ENCODE measurements at regions not wholly inside any gene's neighbourhood (a gene's known extent, or its start where the extent isn't known, plus 50 kb on each side); places are given as distances from the start of the nearest gene placed in this dataset.
A peak's percentile ranks its signal among the peaks of the same experiment; 100 is the strongest.

GRCh38 chr13:111037927-111038326 lies 77.2 kb upstream of the ARHGEF7 start:
- DNase-seq (ENCODE audit: low read depth) = no peak

DNA sequence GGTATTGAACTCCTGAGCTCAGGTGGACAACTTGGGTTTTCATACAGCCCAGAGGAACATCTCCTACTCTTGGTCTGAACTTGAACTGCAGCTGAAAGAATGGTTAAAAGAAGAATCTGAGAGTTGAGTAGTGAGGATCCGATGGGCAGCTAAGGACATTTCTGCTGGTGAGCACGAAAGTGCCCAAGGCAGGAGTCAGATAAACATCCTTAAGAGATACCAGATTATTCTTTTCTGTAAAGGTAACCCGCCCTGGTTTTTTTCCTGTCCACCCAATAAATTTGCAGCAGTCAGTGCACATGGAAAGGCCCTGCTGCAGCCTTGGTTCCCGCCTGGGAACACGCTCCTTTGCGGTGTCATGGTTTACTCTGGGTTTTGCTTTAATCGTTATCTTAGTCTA lies 78.4 kb upstream of the ARHGEF7 start:
- DNase-seq (ENCODE audit: low read depth) = no peak

GRCh38 chr13:111035861-111036260 lies 79.2 kb upstream of the ARHGEF7 start:
- no peak for DNase-seq (ENCODE audit: low read depth)

DNA sequence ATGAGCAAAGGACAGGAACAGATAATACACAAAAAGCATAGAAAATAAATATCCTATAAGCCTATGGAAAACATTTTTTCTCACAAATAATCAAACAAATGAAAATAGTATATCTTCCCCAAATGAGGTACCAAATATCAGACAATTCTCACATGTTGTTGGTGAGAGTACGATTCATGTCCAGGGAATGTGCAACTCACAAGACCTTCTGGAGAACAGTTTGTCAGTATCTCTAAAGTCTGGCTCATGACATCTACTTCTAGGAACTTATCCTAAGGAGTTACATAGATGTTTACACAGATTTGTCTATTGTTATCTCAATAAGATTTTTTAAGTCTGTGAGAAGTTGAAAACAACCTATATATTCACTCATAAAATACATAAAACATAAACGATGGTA lies 80.3 kb upstream of the ARHGEF7 start:
- no peak for DNase-seq (ENCODE audit: low read depth)

DNA sequence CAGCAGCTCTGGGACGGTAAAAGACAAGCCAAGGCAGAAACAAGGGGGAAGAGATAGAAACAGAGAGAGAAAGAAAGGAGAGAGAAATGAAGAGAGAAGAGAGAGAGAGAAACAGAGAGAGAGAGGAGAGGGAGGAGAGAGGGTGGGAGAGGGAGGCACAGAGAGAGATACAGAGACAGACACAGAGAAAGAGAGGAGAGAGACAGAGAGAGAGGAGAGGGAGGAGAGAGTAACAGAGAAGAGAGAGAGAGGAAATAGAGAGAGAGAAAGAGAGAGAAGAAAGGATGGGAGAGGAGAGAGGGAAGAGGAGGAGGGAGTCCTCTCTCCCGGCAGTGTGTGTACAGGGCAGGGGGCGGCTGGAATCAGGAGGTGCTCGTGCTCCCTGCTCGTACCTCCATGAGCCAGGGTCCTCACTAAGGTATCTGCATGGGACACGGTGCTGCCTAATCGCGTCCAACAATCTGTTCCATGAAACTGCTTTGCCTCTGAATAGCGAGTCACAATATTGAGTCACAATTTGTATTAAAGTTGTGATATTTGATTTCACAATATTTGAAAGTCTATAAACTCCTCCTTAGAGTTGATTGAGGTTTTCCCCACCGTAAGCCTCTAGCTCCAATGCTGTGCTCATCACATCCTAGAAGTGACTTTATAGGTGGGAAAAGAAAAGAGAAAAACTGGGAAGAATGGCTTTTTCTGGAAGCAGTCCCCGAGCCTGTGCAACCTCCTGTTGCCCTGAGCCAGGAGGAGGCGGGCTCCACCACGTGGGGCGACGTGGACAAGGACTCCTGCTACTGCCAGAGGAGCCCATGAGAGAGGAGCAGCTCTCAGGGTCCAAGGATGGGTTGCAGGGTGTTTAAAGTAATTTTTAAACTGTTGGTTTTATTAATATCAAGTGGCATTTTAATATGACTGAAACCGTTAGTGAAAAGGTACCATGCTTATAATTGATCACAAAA lies 81.7 kb upstream of the ARHGEF7 start:
- no peak for DNase-seq (ENCODE audit: low read depth)

DNA sequence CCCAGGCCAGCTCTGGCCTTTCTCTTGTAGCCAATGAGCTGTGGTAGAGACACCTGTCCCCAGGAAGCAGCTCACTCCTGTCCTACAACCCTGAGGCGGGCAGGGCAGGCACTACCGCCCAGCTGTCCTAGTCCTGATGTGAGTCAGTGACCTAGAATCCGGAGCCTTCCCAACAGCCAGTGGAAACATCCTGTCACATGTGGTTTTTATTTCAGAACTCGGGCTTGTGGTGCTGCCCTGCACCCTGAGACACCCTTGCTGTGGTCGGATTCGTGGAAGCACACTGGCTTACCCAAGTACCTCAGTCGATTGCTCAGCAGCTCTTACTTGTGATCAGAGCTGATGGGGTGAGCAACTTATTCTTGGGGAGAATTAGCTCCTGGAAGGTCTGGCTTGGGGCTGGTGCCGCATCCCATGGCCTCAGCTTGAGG lies 83.6 kb upstream of the ARHGEF7 start:
- no peak for DNase-seq (ENCODE audit: low read depth)

GRCh38 chr13:111029957-111030609 lies 85.0 kb upstream of the ARHGEF7 start:
- no peak for DNase-seq (ENCODE audit: low read depth)

DNA sequence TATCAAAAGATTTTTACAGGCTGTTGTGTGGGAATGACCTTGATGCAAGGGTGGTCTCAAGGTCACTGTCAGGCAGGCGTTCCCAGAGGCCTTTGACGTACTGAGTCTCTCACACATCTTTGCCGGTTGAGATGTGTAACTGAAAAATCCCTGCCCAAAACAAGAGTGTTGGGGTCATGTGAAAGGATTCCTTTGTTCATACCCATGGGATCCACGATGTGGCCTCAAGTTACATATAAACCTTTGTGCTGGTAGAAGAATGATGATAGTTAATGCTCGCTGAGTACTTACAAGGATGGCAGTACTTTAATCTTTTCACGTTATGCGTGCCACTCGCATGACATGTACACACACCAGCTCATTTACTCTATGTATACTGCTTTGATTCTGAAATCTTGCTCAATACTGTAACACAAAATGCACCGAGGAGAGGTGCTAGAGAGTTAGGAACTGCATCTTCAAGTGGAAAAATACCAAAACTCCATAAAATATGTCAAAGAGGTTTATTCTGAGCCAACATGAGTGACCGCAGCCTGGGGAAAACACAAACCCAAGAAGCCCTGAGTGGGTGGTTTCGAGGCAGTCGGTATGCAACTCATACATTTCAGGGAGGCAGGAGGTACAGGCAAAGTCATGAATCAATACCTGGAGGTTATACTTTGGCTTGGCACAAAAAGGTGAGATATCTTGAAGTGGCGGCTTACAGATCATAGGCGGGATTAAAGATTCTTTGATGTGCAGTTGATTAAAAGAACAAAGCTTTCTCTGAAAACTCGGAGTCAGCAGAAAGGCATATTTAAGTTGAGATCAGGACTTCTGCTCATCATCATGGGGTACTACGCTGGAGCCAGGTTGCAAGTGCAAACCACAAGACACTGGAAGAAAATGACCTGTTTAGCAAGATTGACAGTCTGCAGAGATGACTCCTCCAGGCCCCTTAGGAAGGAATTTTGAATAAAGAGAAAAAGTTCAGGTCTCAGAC lies 87.4 kb upstream of the ARHGEF7 start:
- no peak for DNase-seq (ENCODE audit: low read depth)

DNA sequence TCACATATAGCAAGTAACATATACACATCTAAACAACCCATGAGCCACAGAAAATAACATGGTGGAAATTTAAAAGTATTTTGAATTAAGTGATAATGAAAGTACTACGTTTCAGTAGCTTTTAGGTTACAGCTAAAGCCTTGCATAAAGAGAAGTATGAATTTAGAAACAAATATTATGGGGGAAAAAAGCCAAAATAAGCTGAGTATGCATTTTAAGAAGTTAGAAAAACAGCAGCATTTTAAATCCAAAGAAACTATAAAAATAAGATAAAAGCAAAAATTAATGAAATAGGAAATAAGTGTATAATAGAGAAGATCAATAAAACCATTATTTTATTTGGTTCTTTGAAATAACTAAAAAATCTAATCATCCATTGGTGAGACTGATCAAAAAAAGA lies 89.8 kb upstream of the ARHGEF7 start:
- DNase-seq (ENCODE audit: low read depth) = no peak

DNA sequence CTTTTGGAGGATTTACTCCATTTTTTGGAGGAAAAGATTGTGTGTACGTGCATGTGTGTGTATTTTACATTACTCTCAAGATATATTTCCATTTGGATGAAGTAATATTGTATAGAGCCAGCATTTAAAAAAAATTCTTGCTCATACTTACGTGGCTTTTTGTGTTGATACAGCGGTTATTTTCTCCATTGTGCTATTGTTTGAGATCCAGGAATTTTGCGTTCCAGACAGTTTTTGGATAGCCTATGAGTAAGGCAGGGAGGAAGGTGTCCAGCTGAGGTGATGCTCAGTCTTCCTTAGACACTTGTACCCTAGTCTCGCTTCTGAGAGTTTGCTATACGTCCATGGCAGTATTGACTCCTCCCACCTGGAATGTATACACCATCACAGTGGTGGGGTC lies 92.2 kb upstream of the ARHGEF7 start:
- no peak for DNase-seq (ENCODE audit: low read depth)

- DNase-seq (ENCODE audit: low read depth) = no peak
Observed at GRCh38 chr13:111022241-111022640, 92.9 kb upstream of the ARHGEF7 start.

GRCh38 chr13:111021270-111021669 lies 93.8 kb upstream of the ARHGEF7 start:
- DNase-seq (ENCODE audit: low read depth) = no peak

GRCh38 chr13:111020546-111020945 lies 94.6 kb upstream of the ARHGEF7 start:
- no peak for DNase-seq (ENCODE audit: low read depth)

DNA sequence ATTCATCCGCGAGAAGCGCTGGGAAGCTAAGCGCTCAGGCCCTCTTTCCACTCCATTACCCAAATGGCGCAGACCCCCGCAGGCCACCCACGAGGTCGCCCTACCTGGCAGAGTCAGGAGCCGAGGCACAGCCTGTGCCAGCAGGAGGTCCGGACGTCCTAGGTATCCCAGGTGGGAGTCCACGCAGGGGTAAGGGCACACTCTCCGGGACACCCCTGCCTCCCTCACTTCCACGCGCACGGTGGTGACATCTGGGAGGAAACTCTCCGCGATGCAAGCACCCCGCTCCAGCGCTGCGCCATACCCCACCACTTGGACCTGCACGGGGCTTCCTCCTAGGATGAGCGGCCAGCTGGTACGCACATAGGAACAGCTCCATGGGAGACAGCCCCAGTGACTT lies 95.1 kb upstream of the ARHGEF7 start:
- no peak for DNase-seq (ENCODE audit: low read depth)

DNA sequence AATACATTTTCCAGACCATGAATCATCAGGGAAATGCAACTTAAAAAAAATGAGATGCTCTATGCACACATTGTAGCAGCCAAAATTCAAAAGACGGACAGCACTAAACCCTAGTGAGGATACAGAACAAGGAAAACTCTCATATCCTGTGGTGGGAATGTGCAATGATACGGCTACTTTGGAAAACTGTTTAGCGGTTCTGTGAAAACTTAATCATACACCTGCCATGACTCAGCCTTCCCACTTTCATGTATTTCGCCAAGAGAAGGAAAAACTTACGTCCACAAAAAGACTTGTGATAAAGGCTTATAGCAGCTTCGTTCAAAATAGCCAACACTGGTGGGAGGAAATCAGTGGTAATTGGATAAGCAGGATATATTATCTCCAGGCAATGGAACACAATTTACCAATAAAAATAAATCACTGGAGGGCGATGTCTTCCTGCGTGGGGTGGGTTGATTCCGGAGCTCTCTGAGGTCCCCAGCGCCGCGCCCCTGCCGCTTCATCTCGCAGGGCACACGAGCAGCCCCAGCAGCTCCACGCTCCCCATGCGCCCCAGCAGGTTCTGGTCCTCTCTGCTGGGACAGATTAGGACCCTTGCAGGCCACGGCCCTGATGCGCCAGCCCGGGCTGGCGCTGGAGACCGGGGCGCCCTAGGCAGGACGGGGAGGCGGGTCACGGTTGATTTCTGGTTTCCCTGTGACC lies 97.2 kb upstream of the ARHGEF7 start:
- no peak for DNase-seq (ENCODE audit: low read depth)

DNA sequence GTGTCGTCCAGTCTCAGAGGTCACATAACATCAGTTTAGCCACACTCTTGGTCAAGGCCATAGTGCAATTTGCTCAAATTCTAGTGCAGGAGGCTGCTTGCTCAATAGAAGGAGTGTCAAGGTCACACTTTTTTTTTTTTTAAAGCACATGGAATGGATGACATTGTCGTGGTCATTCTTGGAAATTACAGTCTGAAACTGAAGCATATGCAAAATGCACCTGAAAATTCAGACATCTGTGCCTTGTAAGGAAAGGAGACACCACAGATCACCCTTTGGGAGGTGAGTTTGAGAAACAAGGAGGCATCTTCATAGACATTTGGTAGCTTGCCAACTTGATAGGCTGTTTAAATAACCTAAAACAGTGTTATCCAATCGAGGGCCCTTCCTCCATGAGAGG lies 98.3 kb upstream of the ANKRD10 start:
- DNase-seq (ENCODE audit: low read depth) = no peak

DNA sequence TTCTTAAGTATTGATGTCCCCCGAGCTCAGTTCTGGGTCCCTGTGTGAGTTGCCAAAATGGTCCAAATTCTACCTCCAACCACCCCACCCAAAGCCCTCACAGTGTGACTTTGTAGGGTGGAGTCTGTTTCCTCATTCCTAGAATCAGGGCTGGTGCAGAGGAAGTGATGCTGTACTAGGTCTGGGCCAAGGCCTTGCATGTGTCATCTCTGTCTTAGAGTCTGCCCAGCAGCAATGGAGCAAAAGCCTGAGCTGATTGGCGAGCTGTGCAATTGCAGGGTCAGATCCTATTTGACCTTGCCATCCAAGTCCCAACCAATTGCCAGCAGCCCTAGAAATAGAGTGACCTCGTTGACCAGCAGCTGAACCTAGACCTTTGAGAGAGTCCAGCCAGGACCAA lies 97.0 kb upstream of the ANKRD10 start:
- no peak for DNase-seq (ENCODE audit: low read depth)

GRCh38 chr13:111008351-111008750 lies 93.5 kb upstream of the ANKRD10 start:
- DNase-seq (ENCODE audit: low read depth) = no peak

DNA sequence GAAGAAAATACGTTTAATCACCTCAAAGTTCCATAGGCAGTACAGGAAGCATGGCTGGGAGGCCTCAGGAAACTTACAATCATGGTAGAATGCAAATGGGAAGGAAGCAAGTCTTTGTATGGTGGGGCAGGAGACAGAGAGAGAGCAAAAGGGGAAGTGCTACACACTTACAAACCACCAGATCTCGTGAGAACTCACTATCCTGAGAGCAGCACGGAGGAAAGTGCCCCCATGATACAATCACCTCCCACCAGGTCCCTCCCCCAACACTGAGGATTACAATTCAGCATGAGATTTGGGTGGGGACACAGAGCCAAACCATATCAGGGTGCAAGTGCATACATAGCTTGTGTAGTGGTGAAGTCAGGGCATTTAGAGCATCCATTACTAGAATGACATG lies 92.3 kb upstream of the ANKRD10 start:
- peak; percentile 21 for DNase-seq (ENCODE audit: low read depth)

- no peak for DNase-seq (ENCODE audit: low read depth)
Observed at GRCh38 chr13:111006506-111007031, 91.7 kb upstream of the ANKRD10 start.

- DNase-seq (ENCODE audit: low read depth) = no peak
Observed at GRCh38 chr13:111005808-111006505, 91.1 kb upstream of the ANKRD10 start.
